ENCODE measurements at regions not wholly inside any gene's neighbourhood (a gene's known extent, or its start where the extent isn't known, plus 50 kb on each side); places are given as distances from the start of the nearest gene placed in this dataset.

GRCh38 chr5:106171132-106171531 is 1499.6 kb downstream of the EFNA5 start:
- Mint-ChIP-seq H3K27me3 (ENCODE audit: low read depth) (no peaks in the 10 kb centered on the region), H3K4me3 (no peak overlapping the region), H3K27ac (no peak overlapping the region), H3K9me3 (peaks cover 8 to 12% of the 10 kb centered on the region in 2 donors), H3K36me3 (ENCODE audit: insufficient read depth in 2 of 2) (peaks cover 0 to 7% of the 10 kb centered on the region in 2 donors), H3K4me1 (ENCODE audit: low read depth) (no peaks in the 10 kb centered on the region)
- ATAC-seq (replicated peaks in 1 of 2) (no peak), DNase-seq (no peak)

GRCh38 chr5:106167766-106168165 is 1503.0 kb downstream of the EFNA5 start:
- no peaks in the 10 kb centered on the region for H3K27me3 Mint-ChIP-seq (ENCODE audit: low read depth)
- no peaks in the 10 kb centered on the region for H3K36me3 Mint-ChIP-seq (ENCODE audit: insufficient read depth in 2 of 2)
- no peak overlapping the region for H3K4me3 Mint-ChIP-seq
- no peaks in the 10 kb centered on the region for H3K4me1 Mint-ChIP-seq (ENCODE audit: low read depth)
- H3K27ac Mint-ChIP-seq: no peak overlapping the region
- H3K9me3 Mint-ChIP-seq: peaks cover 2 to 8% of the 10 kb centered on the region in 2 donors
- no peak for DNase-seq
- ATAC-seq (replicated peaks in 1 of 2): no peak

GRCh38 chr5:106163233-106163632 is 1507.5 kb downstream of the EFNA5 start:
- ATAC-seq (replicated peaks in 1 of 2) (no peak), DNase-seq (no peak)
- Mint-ChIP-seq H3K9me3 (peaks cover 2 to 10% of the 10 kb centered on the region in 2 donors), H3K4me1 (ENCODE audit: low read depth) (no peaks in the 10 kb centered on the region), H3K27ac (no peak overlapping the region), H3K4me3 (no peak overlapping the region), H3K36me3 (ENCODE audit: insufficient read depth in 2 of 2) (no peaks in the 10 kb centered on the region), H3K27me3 (ENCODE audit: low read depth) (no peaks in the 10 kb centered on the region)

- Mint-ChIP-seq H3K4me3 (no peak overlapping the region), H3K27me3 (ENCODE audit: low read depth) (no peaks in the 10 kb centered on the region), H3K9me3 (peaks cover 5 to 6% of the 10 kb centered on the region in 2 donors), H3K4me1 (ENCODE audit: low read depth) (no peaks in the 10 kb centered on the region), H3K27ac (no peak overlapping the region), H3K36me3 (ENCODE audit: insufficient read depth in 2 of 2) (no peaks in the 10 kb centered on the region)
- ATAC-seq (replicated peaks in 1 of 2) (no peak), DNase-seq (no peak)
Observed at GRCh38 chr5:106159616-106160015, 1511.1 kb downstream of the EFNA5 start.

GRCh38 chr5:106154280-106154716 is 1516.4 kb downstream of the EFNA5 start:
- H3K27ac Mint-ChIP-seq: no peak overlapping the region
- DNase-seq: no peak
- no peaks in the 10 kb centered on the region for H3K4me1 Mint-ChIP-seq (ENCODE audit: low read depth)
- ATAC-seq (replicated peaks in 1 of 2): no peak
- peaks cover 0 to 2% of the 10 kb centered on the region in 2 donors for H3K36me3 Mint-ChIP-seq (ENCODE audit: insufficient read depth in 2 of 2)
- no peaks in the 10 kb centered on the region for H3K27me3 Mint-ChIP-seq (ENCODE audit: low read depth)
- H3K4me3 Mint-ChIP-seq: no peak overlapping the region
- peaks cover 0 to 6% of the 10 kb centered on the region in 2 donors for H3K9me3 Mint-ChIP-seq

GRCh38 chr5:106152569-106152968 is 1518.2 kb downstream of the EFNA5 start:
- H3K4me3 Mint-ChIP-seq: no peak overlapping the region
- no peaks in the 10 kb centered on the region for H3K4me1 Mint-ChIP-seq (ENCODE audit: low read depth)
- H3K27ac Mint-ChIP-seq: no peak overlapping the region
- no peaks in the 10 kb centered on the region for H3K27me3 Mint-ChIP-seq (ENCODE audit: low read depth)
- peaks cover 0 to 6% of the 10 kb centered on the region in 2 donors for H3K9me3 Mint-ChIP-seq
- H3K36me3 Mint-ChIP-seq (ENCODE audit: insufficient read depth in 2 of 2): peaks cover 0 to 2% of the 10 kb centered on the region in 2 donors
- ATAC-seq (replicated peaks in 1 of 2): no peak
- no peak for DNase-seq

- DNase-seq: no peak
- Mint-ChIP-seq H3K4me3 (no peak overlapping the region), H3K36me3 (ENCODE audit: insufficient read depth in 2 of 2) (peaks cover 0 to 1% of the 10 kb centered on the region in 2 donors), H3K27me3 (ENCODE audit: low read depth) (no peaks in the 10 kb centered on the region), H3K27ac (no peak overlapping the region), H3K9me3 (peaks cover 0 to 1% of the 10 kb centered on the region in 2 donors), H3K4me1 (ENCODE audit: low read depth) (no peaks in the 10 kb centered on the region)
- ATAC-seq (replicated peaks in 1 of 2): no peak
Observed at GRCh38 chr5:106142116-106142515, 1528.6 kb downstream of the EFNA5 start.

GRCh38 chr5:106140101-106140500 is 1530.6 kb downstream of the EFNA5 start:
- H3K4me3 Mint-ChIP-seq: no peak overlapping the region
- peaks cover 1 to 2% of the 10 kb centered on the region in 2 donors for H3K9me3 Mint-ChIP-seq
- no peaks in the 10 kb centered on the region for H3K4me1 Mint-ChIP-seq (ENCODE audit: low read depth)
- no peak overlapping the region for H3K27ac Mint-ChIP-seq
- H3K36me3 Mint-ChIP-seq (ENCODE audit: insufficient read depth in 2 of 2): peaks cover 0 to 1% of the 10 kb centered on the region in 2 donors
- DNase-seq (no peak), ATAC-seq (replicated peaks in 1 of 2) (no peak)
- H3K27me3 Mint-ChIP-seq (ENCODE audit: low read depth): no peaks in the 10 kb centered on the region

GRCh38 chr5:106136061-106136460 is 1534.7 kb downstream of the EFNA5 start:
- no peaks in the 10 kb centered on the region for H3K27me3 Mint-ChIP-seq (ENCODE audit: low read depth)
- no peaks in the 10 kb centered on the region for H3K4me1 Mint-ChIP-seq (ENCODE audit: low read depth)
- peaks cover 1% of the 10 kb centered on the region in 2 donors for H3K36me3 Mint-ChIP-seq (ENCODE audit: insufficient read depth in 2 of 2)
- H3K4me3 Mint-ChIP-seq: no peak overlapping the region
- H3K9me3 Mint-ChIP-seq: peaks cover 2 to 4% of the 10 kb centered on the region in 2 donors
- DNase-seq: no peak
- H3K27ac Mint-ChIP-seq: no peak overlapping the region
- no peak for ATAC-seq (replicated peaks in 1 of 2)

GRCh38 chr5:106135473-106135872 is 1535.3 kb downstream of the EFNA5 start:
- H3K9me3 Mint-ChIP-seq: peaks cover 2 to 4% of the 10 kb centered on the region in 2 donors
- no peak for DNase-seq
- no peak overlapping the region for H3K4me3 Mint-ChIP-seq
- H3K36me3 Mint-ChIP-seq (ENCODE audit: insufficient read depth in 2 of 2): peaks cover 1% of the 10 kb centered on the region in 2 donors
- no peaks in the 10 kb centered on the region for H3K4me1 Mint-ChIP-seq (ENCODE audit: low read depth)
- no peaks in the 10 kb centered on the region for H3K27me3 Mint-ChIP-seq (ENCODE audit: low read depth)
- H3K27ac Mint-ChIP-seq: no peak overlapping the region
- no peak for ATAC-seq (replicated peaks in 1 of 2)

- Mint-ChIP-seq H3K4me1 (ENCODE audit: low read depth) (no peaks in the 10 kb centered on the region), H3K27me3 (ENCODE audit: low read depth) (no peaks in the 10 kb centered on the region), H3K9me3 (peaks cover 2 to 4% of the 10 kb centered on the region in 2 donors), H3K4me3 (no peak overlapping the region), H3K36me3 (ENCODE audit: insufficient read depth in 2 of 2) (peaks cover 1% of the 10 kb centered on the region in 2 donors), H3K27ac (no peak overlapping the region)
- no peak for ATAC-seq (replicated peaks in 1 of 2)
- no peak for DNase-seq
Observed at GRCh38 chr5:106134549-106134948, 1536.2 kb downstream of the EFNA5 start.

- H3K4me1 Mint-ChIP-seq (ENCODE audit: low read depth): no peaks in the 10 kb centered on the region
- ATAC-seq (replicated peaks in 1 of 2) (no peak), DNase-seq (no peak)
- H3K27ac Mint-ChIP-seq: no peak overlapping the region
- H3K36me3 Mint-ChIP-seq (ENCODE audit: insufficient read depth in 2 of 2): no peaks in the 10 kb centered on the region
- no peak overlapping the region for H3K4me3 Mint-ChIP-seq
- no peaks in the 10 kb centered on the region for H3K9me3 Mint-ChIP-seq
- H3K27me3 Mint-ChIP-seq (ENCODE audit: low read depth): no peaks in the 10 kb centered on the region
Observed at GRCh38 chr5:106127985-106128384, 1542.8 kb downstream of the EFNA5 start.

- Mint-ChIP-seq H3K9me3 (no peaks in the 10 kb centered on the region), H3K27me3 (ENCODE audit: low read depth) (no peaks in the 10 kb centered on the region), H3K27ac (no peak overlapping the region), H3K4me3 (no peak overlapping the region), H3K36me3 (ENCODE audit: insufficient read depth in 2 of 2) (no peaks in the 10 kb centered on the region), H3K4me1 (ENCODE audit: low read depth) (no peaks in the 10 kb centered on the region)
- no peak for ATAC-seq (replicated peaks in 1 of 2)
- no peak for DNase-seq
Observed at GRCh38 chr5:106127341-106127781, 1543.4 kb downstream of the EFNA5 start.

GRCh38 chr5:106121972-106122605 is 1548.6 kb downstream of the EFNA5 start:
- Mint-ChIP-seq H3K27ac (no peak overlapping the region), H3K9me3 (peaks cover 4 to 5% of the 10 kb centered on the region in 2 donors), H3K4me3 (no peak overlapping the region), H3K4me1 (ENCODE audit: low read depth) (no peaks in the 10 kb centered on the region), H3K36me3 (ENCODE audit: insufficient read depth in 2 of 2) (peaks cover 0 to 2% of the 10 kb centered on the region in 2 donors), H3K27me3 (ENCODE audit: low read depth) (no peaks in the 10 kb centered on the region)
- peak in 1 of 2 donors; percentile 2 for DNase-seq
- ATAC-seq (replicated peaks in 1 of 2): no peak

Measured in activated T-cell treated with anti-CD3 and anti-CD28 coated beads, Interleukin-2, amount 50 U/mL, for 72 hours (primary cell).